SK-N-SH (cell line): ENCODE measurements at regions not wholly inside any gene's neighbourhood (a gene's known extent, or its start where the extent isn't known, plus 50 kb on each side); places are given as distances from the start of the nearest gene placed in this dataset.

ENCODE experiments used
- CTCF ChIA-PET: fragments of 300-600, 350-600 bp; formaldehyde crosslinking; extraction: SDS; loops from one replicate; lab custom pipeline; 2021; lab: Yijun Ruan, JAX
- POLR2A ChIA-PET: fragments of 350-600 bp; sonication (Branson Sonifier 250); formaldehyde crosslinking; extraction: SDS; loops from one replicate; lab custom pipeline; 2020; ENCODE audit warnings: antibody characterized with exemption, inconsistent platforms; lab: Yijun Ruan, JAX
- DNase-seq: peaks from one replicate; pipeline ENCODE4 v3.0.0; 2012
- H2AFZ ChIP-seq: fragments of 200-600 bp; sonication (generic); 2 replicates; pipeline ENCODE4 v1.8.1; 2016; ENCODE audit warnings: antibody characterized with exemption, mild to moderate bottlenecking, low read depth
- H3F3A ChIP-seq: fragments of 200-600 bp; sonication (generic); replicated peaks from 2 replicates; pipeline ENCODE3; 2016; ENCODE audit warnings: antibody characterized with exemption, mild to moderate bottlenecking; ENCODE audit not compliant: insufficient read depth
- H3K27ac ChIP-seq, 2 experiments: fragments of 200-500 bp in 1 of 2; fragments of 200-600 bp in 1 of 2; sonication (Bioruptor generic) in 1 of 2; sonication (generic), shearing (Covaris generic) in 1 of 2; 2 replicates each; pipeline versions ENCODE4 v1.5.1 to v1.6.1; 2014 to 2016; ENCODE audit warnings: low read depth in 2 of 2, inconsistent platforms in 1 of 2, low read length in 1 of 2, mild to moderate bottlenecking in 1 of 2, mixed read lengths in 1 of 2
- H3K27me3 ChIP-seq: fragments of 200-600 bp; sonication (generic), shearing (Covaris generic); 2 replicates; pipeline ENCODE4 v1.6.1; 2016; ENCODE audit warnings: mixed run types; ENCODE audit not compliant: insufficient read depth
- H3K36me3 ChIP-seq, 2 experiments: fragments of 200-500 bp in 1 of 2; fragments of 200-600 bp in 1 of 2; sonication (Bioruptor generic) in 1 of 2; sonication (generic) in 1 of 2; replicated peaks in 1 of 2; 2 replicates each; pipeline versions ENCODE3 to v1.5.1; 2014 to 2016; ENCODE audit warnings: low read length in 1 of 2, mild to moderate bottlenecking in 1 of 2; ENCODE audit not compliant: insufficient read depth in 2 of 2, control insufficient read depth in 1 of 2
- H3K4me1 ChIP-seq, 2 experiments: fragments of 200-500 bp in 1 of 2; fragments of 200-600 bp in 1 of 2; sonication (Bioruptor generic) in 1 of 2; sonication (generic), shearing (Covaris generic) in 1 of 2; 2 replicates each; pipeline versions ENCODE4 v1.5.1 to v1.6.1; 2014 to 2016; ENCODE audit warnings: low read depth in 1 of 2, low read length in 1 of 2, mixed run types in 1 of 2; ENCODE audit not compliant: insufficient read depth in 2 of 2, control insufficient read depth in 1 of 2
- H3K4me2 ChIP-seq: fragments of 200-600 bp; sonication (generic), shearing (Covaris generic); 2 replicates; pipeline ENCODE4 v1.6.1; 2017; ENCODE audit warnings: mixed run types
- H3K4me3 ChIP-seq, 2 experiments: fragments of 200-500 bp in 1 of 2; fragments of 200-600 bp in 1 of 2; sonication (Bioruptor generic) in 1 of 2; sonication (generic), shearing (Covaris generic) in 1 of 2; 2 replicates each; pipeline versions ENCODE4 v1.5.1 to v1.8.1; 2014 to 2016; ENCODE audit warnings: low read depth in 2 of 2, inconsistent platforms in 1 of 2, low read length in 1 of 2, mild to moderate bottlenecking in 1 of 2, mixed read lengths in 1 of 2, moderate library complexity in 1 of 2
- H3K79me2 ChIP-seq: fragments of 200-600 bp; sonication (generic); 2 replicates; pipeline ENCODE4 v1.8.1; 2017; ENCODE audit warnings: mild to moderate bottlenecking; ENCODE audit not compliant: insufficient read depth
- H3K9ac ChIP-seq: fragments of 200-600 bp; sonication (generic); 2 replicates; pipeline ENCODE4 v1.6.1; 2017; ENCODE audit warnings: mixed run types
- H3K9me2 ChIP-seq: fragments of 200-600 bp; sonication (generic); 2 replicates; pipeline ENCODE4 v1.6.1; 2017; ENCODE audit warnings: mixed run types
- H3K9me3 ChIP-seq: fragments of 200-600 bp; sonication (generic); 2 replicates; pipeline ENCODE4 v1.6.1; 2017; ENCODE audit warnings: mixed run types, mild to moderate bottlenecking, moderate library complexity
- H4K20me1 ChIP-seq: fragments of 200-600 bp; sonication (generic); 2 replicates; pipeline ENCODE4 v1.6.1; 2017; ENCODE audit warnings: mild to moderate bottlenecking, mixed run types; ENCODE audit not compliant: insufficient read depth
- CHD2 ChIP-seq: fragments of 150-350 bp; IDR thresholded peaks from 2 replicates; pipeline ENCODE4 v1.6.1; 2018; ENCODE audit warnings: low read length; ENCODE audit not compliant: partially characterized antibody
- ELF1 ChIP-seq: IDR thresholded peaks from 2 replicates; pipeline ENCODE4 v1.4.0; 2012
- EP300 ChIP-seq, 2 experiments: IDR thresholded peaks; 2 replicates each; pipeline versions ENCODE4 v1.4.0 to v1.6.1; 2012; ENCODE audit warnings: borderline replicate concordance in 1 of 2, low read depth in 1 of 2, low read length in 1 of 2
- FOXJ3 ChIP-seq: sonication (generic); formaldehyde crosslinking; IDR thresholded peaks from 2 replicates; pipeline ENCODE4 v1.5.1; 2020; ENCODE audit warnings: mild to moderate bottlenecking, missing genetic modification reagents
- GABPA ChIP-seq: IDR thresholded peaks from 2 replicates; pipeline ENCODE4 v1.4.0; 2012; ENCODE audit warnings: low read depth, mild to moderate bottlenecking
- MEF2A ChIP-seq: IDR thresholded peaks from 2 replicates; pipeline ENCODE4 v1.4.0; 2012; ENCODE audit warnings: low read depth, borderline replicate concordance
- NFIC ChIP-seq: IDR thresholded peaks from 2 replicates; pipeline ENCODE4 v1.4.0; 2012; ENCODE audit warnings: borderline replicate concordance
- NRF1 ChIP-seq: IDR thresholded peaks from 2 replicates; pipeline ENCODE4 v1.6.1; 2012; ENCODE audit warnings: low read depth, mild to moderate bottlenecking, low read length
- RAD21 ChIP-seq: IDR thresholded peaks from 2 replicates; pipeline ENCODE4 v1.6.1; 2012; ENCODE audit warnings: mild to moderate bottlenecking, low read length
- RCOR1 ChIP-seq: fragments of 150-350 bp; IDR thresholded peaks from 2 replicates; pipeline ENCODE4 v1.6.1; 2017; ENCODE audit warnings: antibody characterized with exemption, low read length
- RFX5 ChIP-seq: IDR thresholded peaks from 2 replicates; pipeline ENCODE4 v1.6.1; 2012; ENCODE audit warnings: mild to moderate bottlenecking, improper control_type of control experiment, low read length
- SMC3 ChIP-seq: IDR thresholded peaks from 2 replicates; pipeline ENCODE4 v1.6.1; 2012; ENCODE audit warnings: low read depth, low read length, improper control_type of control experiment
- TCF12 ChIP-seq: IDR thresholded peaks from 2 replicates; pipeline ENCODE4 v1.4.0; 2012
- YY1 ChIP-seq: IDR thresholded peaks from 2 replicates; pipeline ENCODE4 v1.4.0; 2012; ENCODE audit warnings: low read depth, mild to moderate bottlenecking
- WGBS: methylation state at CpG from one replicate; pipeline ENCODE4 v1.1.6; 2017; ENCODE audit warnings: low lambda C conversion rate; 5-methylcytosine and 5-hydroxymethylcytosine counted together
- TF ChIP-seq, protein P1 (sequence below): IDR thresholded peaks from 2 replicates; pipeline ENCODE4 v1.4.0; 2012; ENCODE audit warnings: low read depth
- TF ChIP-seq, protein P2 (sequence below): IDR thresholded peaks from 2 replicates; pipeline ENCODE4 v1.4.0; 2012; ENCODE audit warnings: low read depth, borderline replicate concordance
- TF ChIP-seq, protein P3 (sequence below): fragments of 150-350 bp; IDR thresholded peaks from 2 replicates; pipeline ENCODE4 v1.6.1; 2016; ENCODE audit warnings: mild to moderate bottlenecking, low read depth, low read length
- TF ChIP-seq, protein P4 (sequence below): IDR thresholded peaks from 2 replicates; pipeline ENCODE4 v1.6.1; 2012; ENCODE audit warnings: mild to moderate bottlenecking, low read depth, low read length, moderate library complexity
- TF ChIP-seq, protein P5 (sequence below): fragments of 150-350 bp; IDR thresholded peaks from 2 replicates; pipeline ENCODE4 v1.6.1; 2017; ENCODE audit warnings: antibody characterized with exemption, low read length, low read depth, borderline replicate concordance

DNA sequence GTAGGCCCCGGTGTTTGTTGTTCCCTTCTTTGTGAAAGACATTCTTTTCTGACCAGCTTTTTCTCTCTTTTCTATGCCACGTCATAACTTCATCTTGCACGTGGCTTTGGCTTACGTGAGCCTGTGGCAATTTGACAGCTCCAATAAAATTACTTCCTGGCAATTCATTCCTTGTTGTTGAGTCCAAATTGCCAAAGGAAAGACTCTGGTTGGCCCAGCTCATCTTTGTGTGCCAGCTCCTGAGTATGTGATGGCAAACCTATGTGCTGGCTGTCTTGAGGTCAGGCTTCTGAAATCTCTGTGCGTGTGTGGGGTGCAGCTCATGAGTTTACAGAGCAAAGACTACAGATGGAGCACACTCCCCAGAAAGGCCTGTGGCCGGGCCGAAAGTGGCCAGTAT lies 272.5 kb upstream of the SGK1 start:
- Histone ChIP-seq H2AFZ (peak overlapping the region; percentile 46; the same call in 1 of the 2 replicates), H3K9ac (peak overlapping the region; percentile 37; the same call in 1 of the 2 replicates)
- WGBS: 92% methylated on average over 7 of the region's 7 CpGs

More for the DNA sequence above, 272.5 kb upstream of the SGK1 start:
- H4K20me1 ChIP-seq: no peaks in the 10 kb centered on the region
- ChIA-PET CTCF (interaction anchor here (0.6 kb wide), 1 partner anchor 10 kb away, joined by 3 read pairs; no protein-coding TSS in a partner anchor), POLR2A (no interaction called here)
- DNase-seq: no peak
- H3K4me3 ChIP-seq: no peak overlapping the region
- peaks cover 20% of the 10 kb centered on the region for H3F3A ChIP-seq
- peak overlapping the region in 1 of 2 experiments; percentile 95; a peak in 2 of 4 replicates for H3K27ac ChIP-seq
- H3K79me2 ChIP-seq: no peaks in the 10 kb centered on the region
- H3K9me2 ChIP-seq: no peaks in the 10 kb centered on the region
- H3K27me3 ChIP-seq: no peaks in the 10 kb centered on the region
- H3K36me3 ChIP-seq: no peaks in the 10 kb centered on the region
- H3K4me1 ChIP-seq: peaks cover 0 to 3% of the 10 kb centered on the region in 2 experiments; a peak in 1 of 4 replicates
- no peak overlapping the region for H3K4me2 ChIP-seq
- no peaks in the 10 kb centered on the region for H3K9me3 ChIP-seq
- TF ChIP-seq RCOR1 (no peak), NFIC (no peak), RFX5 (no peak), TCF12 (no peak), MEF2A (no peak), ELF1 (no peak), GABPA (no peak), FOXJ3 (CRISPR knock-in tag) (no peak), SMC3 (no peak), CHD2 (no peak), RAD21 (no peak), EP300 (IDR thresholded peaks at IDR 0.05; ENCODE audit: borderline replicate concordance in 1 of 2, low read depth in 1 of 2, low read length in 1 of 2) (no peak), NRF1 (no peak), YY1 (no peak)
- TF ChIP-seq, protein P1, sequence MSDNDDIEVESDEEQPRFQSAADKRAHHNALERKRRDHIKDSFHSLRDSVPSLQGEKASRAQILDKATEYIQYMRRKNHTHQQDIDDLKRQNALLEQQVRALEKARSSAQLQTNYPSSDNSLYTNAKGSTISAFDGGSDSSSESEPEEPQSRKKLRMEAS: no peak
- TF ChIP-seq, protein P2, sequence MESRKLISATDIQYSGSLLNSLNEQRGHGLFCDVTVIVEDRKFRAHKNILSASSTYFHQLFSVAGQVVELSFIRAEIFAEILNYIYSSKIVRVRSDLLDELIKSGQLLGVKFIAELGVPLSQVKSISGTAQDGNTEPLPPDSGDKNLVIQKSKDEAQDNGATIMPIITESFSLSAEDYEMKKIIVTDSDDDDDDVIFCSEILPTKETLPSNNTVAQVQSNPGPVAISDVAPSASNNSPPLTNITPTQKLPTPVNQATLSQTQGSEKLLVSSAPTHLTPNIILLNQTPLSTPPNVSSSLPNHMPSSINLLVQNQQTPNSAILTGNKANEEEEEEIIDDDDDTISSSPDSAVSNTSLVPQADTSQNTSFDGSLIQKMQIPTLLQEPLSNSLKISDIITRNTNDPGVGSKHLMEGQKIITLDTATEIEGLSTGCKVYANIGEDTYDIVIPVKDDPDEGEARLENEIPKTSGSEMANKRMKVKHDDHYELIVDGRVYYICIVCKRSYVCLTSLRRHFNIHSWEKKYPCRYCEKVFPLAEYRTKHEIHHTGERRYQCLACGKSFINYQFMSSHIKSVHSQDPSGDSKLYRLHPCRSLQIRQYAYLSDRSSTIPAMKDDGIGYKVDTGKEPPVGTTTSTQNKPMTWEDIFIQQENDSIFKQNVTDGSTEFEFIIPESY: no peak
- TF ChIP-seq, protein P3, sequence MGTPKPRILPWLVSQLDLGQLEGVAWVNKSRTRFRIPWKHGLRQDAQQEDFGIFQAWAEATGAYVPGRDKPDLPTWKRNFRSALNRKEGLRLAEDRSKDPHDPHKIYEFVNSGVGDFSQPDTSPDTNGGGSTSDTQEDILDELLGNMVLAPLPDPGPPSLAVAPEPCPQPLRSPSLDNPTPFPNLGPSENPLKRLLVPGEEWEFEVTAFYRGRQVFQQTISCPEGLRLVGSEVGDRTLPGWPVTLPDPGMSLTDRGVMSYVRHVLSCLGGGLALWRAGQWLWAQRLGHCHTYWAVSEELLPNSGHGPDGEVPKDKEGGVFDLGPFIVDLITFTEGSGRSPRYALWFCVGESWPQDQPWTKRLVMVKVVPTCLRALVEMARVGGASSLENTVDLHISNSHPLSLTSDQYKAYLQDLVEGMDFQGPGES: no peak
- TF ChIP-seq, protein P4, sequence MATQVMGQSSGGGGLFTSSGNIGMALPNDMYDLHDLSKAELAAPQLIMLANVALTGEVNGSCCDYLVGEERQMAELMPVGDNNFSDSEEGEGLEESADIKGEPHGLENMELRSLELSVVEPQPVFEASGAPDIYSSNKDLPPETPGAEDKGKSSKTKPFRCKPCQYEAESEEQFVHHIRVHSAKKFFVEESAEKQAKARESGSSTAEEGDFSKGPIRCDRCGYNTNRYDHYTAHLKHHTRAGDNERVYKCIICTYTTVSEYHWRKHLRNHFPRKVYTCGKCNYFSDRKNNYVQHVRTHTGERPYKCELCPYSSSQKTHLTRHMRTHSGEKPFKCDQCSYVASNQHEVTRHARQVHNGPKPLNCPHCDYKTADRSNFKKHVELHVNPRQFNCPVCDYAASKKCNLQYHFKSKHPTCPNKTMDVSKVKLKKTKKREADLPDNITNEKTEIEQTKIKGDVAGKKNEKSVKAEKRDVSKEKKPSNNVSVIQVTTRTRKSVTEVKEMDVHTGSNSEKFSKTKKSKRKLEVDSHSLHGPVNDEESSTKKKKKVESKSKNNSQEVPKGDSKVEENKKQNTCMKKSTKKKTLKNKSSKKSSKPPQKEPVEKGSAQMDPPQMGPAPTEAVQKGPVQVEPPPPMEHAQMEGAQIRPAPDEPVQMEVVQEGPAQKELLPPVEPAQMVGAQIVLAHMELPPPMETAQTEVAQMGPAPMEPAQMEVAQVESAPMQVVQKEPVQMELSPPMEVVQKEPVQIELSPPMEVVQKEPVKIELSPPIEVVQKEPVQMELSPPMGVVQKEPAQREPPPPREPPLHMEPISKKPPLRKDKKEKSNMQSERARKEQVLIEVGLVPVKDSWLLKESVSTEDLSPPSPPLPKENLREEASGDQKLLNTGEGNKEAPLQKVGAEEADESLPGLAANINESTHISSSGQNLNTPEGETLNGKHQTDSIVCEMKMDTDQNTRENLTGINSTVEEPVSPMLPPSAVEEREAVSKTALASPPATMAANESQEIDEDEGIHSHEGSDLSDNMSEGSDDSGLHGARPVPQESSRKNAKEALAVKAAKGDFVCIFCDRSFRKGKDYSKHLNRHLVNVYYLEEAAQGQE: no peak
- TF ChIP-seq, protein P5, sequence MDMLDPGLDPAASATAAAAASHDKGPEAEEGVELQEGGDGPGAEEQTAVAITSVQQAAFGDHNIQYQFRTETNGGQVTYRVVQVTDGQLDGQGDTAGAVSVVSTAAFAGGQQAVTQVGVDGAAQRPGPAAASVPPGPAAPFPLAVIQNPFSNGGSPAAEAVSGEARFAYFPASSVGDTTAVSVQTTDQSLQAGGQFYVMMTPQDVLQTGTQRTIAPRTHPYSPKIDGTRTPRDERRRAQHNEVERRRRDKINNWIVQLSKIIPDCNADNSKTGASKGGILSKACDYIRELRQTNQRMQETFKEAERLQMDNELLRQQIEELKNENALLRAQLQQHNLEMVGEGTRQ: no peak
